Spleen (tissue), 11 donors: ENCODE measurements at regions not wholly inside any gene's neighbourhood (a gene's known extent, or its start where the extent isn't known, plus 50 kb on each side); places are given as distances from the start of the nearest gene placed in this dataset.

Experiments
- DNase-seq: peaks from one replicate; pipeline ENCODE4 v3.0.0-alpha.2; 2020
- H3K27ac ChIP-seq, 8 donors: fragments of 200-600 bp; sonication (generic) in 7 of 8; 1 replicate in 4 of 8; 2 replicates in 4 of 8; pipeline versions ENCODE4 v1.5.0 to v1.8.0; 2016 to 2021; ENCODE audit warnings: inconsistent platforms in 4 of 8, mild to moderate bottlenecking in 4 of 8, moderate library complexity in 1 of 8
- H3K27me3 ChIP-seq, 7 donors: fragments of 200-600 bp; sonication (generic) in 6 of 7; replicated peaks in 1 of 7; 1 replicate in 4 of 7; 2 replicates in 3 of 7; pipeline versions ENCODE4 v1.5.0 to v1.8.0; 2016 to 2021; ENCODE audit warnings: inconsistent platforms in 3 of 7, mild to moderate bottlenecking in 1 of 7
- H3K36me3 ChIP-seq, 6 donors: fragments of 200-600 bp; sonication (generic) in 5 of 6; 1 replicate in 4 of 6; 2 replicates in 2 of 6; pipeline versions ENCODE4 v1.5.0 to v1.8.0; 2016 to 2021; ENCODE audit warnings: inconsistent platforms in 2 of 6
- H3K4me1 ChIP-seq, 6 donors: fragments of 200-600 bp; sonication (generic) in 5 of 6; 1 replicate in 3 of 6; 2 replicates in 3 of 6; pipeline versions ENCODE4 v1.5.0 to v1.8.0; 2016 to 2021; ENCODE audit warnings: inconsistent platforms in 3 of 6
- H3K4me3 ChIP-seq, 8 donors: fragments of 200-600 bp; sonication (generic) in 7 of 8; 1 replicate in 4 of 8; 2 replicates in 4 of 8; pipeline versions ENCODE4 v1.5.0 to v1.8.0; 2016 to 2021; ENCODE audit warnings: inconsistent platforms in 4 of 8, mild to moderate bottlenecking in 4 of 8, moderate library complexity in 2 of 8
- H3K9me3 ChIP-seq, 8 donors: fragments of 200-600 bp; sonication (generic) in 7 of 8; 1 replicate in 4 of 8; 2 replicates in 4 of 8; pipeline versions ENCODE4 v1.5.0 to v1.8.0; 2016 to 2021; ENCODE audit warnings: inconsistent platforms in 4 of 8
- POLR2A ChIP-seq, 3 donors: fragments of 450-650 bp; IDR thresholded peaks; one replicate each; pipeline ENCODE4 v1.5.1; 2017; ENCODE audit warnings: antibody characterized with exemption in 3 of 3, mild to moderate bottlenecking in 1 of 3
- POLR2AphosphoS5 ChIP-seq, 3 donors: sonication (generic); formaldehyde crosslinking; IDR thresholded peaks; one replicate each; pipeline ENCODE4 v1.5.1; 2017; ENCODE audit warnings: antibody characterized with exemption in 3 of 3
- WGBS, 5 donors: extraction: QIAGEN DNeasy Blood & Tissue Kit in 3 of 5; methylation state at CpG; one replicate each; pipeline versions ENCODE4 v1.1.5 to v1.1.7; 2013 to 2018; 5-methylcytosine and 5-hydroxymethylcytosine counted together
- intact Hi-C: fragments of 100-400 bp; cut with DNase I; formaldehyde crosslinking; loops from one replicate; pipeline ENCODE4 v1.15.0; 2023; ENCODE audit warnings: low total_unique reads
- TF ChIP-seq, protein P1 (sequence below), 11 experiments: fragments of 200-600 bp in 7 of 11; fragments of 450-650 bp in 4 of 11; sonication (generic) in 4 of 11; IDR thresholded peaks in 8 of 11; conservative IDR thresholded peaks in 3 of 11; 1 replicate in 7 of 11; 2 replicates in 4 of 11; pipeline versions ENCODE4 v1.4.0 to v1.8.0; 2016 to 2021; ENCODE audit warnings: antibody characterized with exemption in 11 of 11, inconsistent platforms in 4 of 11, mild to moderate bottlenecking in 1 of 11
- donor health status: healthy with polysubstance abuse.
- donor health status: DM: no; HTN: no; CAD: no; lungs with moderate emphysema.
- donor health status: DM: no; HTN: no; CAD: no.
- donor health status: Bipolar disorder and iron deficiency.
- donor health status: healthy.
- donor health status: DM: no; HTN: no; CAD: no.
- donor health status: DM: yes; HTN: yes; CAD: no.

DNA sequence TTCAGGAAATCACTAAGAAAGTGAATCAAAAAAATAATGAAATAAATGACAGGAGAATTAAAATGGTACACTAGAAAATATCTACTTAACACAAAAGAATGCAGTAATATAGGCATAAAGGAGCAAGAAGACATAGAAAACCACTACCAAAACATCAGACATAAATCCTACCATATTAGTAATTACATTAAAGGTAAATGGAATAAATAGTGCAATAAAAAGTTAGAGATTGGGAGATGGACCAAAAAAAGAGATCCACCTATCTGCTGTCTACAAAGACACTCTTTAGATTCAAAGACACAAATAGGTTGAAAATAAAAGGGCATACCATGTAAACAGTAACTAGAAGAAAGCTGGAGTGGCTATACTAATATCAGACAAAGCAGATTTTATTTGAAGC, 167.0 kb upstream of the SAMSN1 start:
- intact Hi-C loops = no loop called here
- Histone ChIP-seq H3K27ac (no peak overlapping the region), H3K4me1 (no peaks in the 10 kb centered on the region), H3K27me3 (no peaks in the 10 kb centered on the region), H3K4me3 (no peak overlapping the region), H3K9me3 (peaks cover 0 to 21% (median 13%) of the 10 kb centered on the region in 8 donors), H3K36me3 (no peaks in the 10 kb centered on the region)
- TF ChIP-seq, protein P1, sequence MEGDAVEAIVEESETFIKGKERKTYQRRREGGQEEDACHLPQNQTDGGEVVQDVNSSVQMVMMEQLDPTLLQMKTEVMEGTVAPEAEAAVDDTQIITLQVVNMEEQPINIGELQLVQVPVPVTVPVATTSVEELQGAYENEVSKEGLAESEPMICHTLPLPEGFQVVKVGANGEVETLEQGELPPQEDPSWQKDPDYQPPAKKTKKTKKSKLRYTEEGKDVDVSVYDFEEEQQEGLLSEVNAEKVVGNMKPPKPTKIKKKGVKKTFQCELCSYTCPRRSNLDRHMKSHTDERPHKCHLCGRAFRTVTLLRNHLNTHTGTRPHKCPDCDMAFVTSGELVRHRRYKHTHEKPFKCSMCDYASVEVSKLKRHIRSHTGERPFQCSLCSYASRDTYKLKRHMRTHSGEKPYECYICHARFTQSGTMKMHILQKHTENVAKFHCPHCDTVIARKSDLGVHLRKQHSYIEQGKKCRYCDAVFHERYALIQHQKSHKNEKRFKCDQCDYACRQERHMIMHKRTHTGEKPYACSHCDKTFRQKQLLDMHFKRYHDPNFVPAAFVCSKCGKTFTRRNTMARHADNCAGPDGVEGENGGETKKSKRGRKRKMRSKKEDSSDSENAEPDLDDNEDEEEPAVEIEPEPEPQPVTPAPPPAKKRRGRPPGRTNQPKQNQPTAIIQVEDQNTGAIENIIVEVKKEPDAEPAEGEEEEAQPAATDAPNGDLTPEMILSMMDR (IDR thresholded peaks at IDR 0.05 in 8 of 11, conservative IDR thresholded peaks at IDR 0.05 in 3 of 11) = no peak
- TF ChIP-seq POLR2A (IDR thresholded peaks at IDR 0.05) (no peak), POLR2AphosphoS5 (IDR thresholded peaks at IDR 0.05) (no peak)
- no peak for DNase-seq

GRCh38 chr21:14712121-14712715, 166.1 kb upstream of the SAMSN1 start:
- H3K27ac ChIP-seq = no peak overlapping the region
- no peaks in the 10 kb centered on the region for H3K4me1 ChIP-seq
- intact Hi-C loops = no loop called here
- no peak for DNase-seq
- H3K27me3 ChIP-seq = no peaks in the 10 kb centered on the region
- H3K4me3 ChIP-seq = no peak overlapping the region
- peaks cover 0 to 21% (median 13%) of the 10 kb centered on the region in 8 donors for H3K9me3 ChIP-seq
- 89 to 100% (median 93%) methylated on average over 1 of the region's 1 CpG for WGBS, 5 donors
- TF ChIP-seq POLR2A (IDR thresholded peaks at IDR 0.05) = no peak
- TF ChIP-seq POLR2AphosphoS5 (IDR thresholded peaks at IDR 0.05) = no peak
- TF ChIP-seq, protein P1 (IDR thresholded peaks at IDR 0.05 in 8 of 11, conservative IDR thresholded peaks at IDR 0.05 in 3 of 11) = no peak
- H3K36me3 ChIP-seq = no peaks in the 10 kb centered on the region

DNA sequence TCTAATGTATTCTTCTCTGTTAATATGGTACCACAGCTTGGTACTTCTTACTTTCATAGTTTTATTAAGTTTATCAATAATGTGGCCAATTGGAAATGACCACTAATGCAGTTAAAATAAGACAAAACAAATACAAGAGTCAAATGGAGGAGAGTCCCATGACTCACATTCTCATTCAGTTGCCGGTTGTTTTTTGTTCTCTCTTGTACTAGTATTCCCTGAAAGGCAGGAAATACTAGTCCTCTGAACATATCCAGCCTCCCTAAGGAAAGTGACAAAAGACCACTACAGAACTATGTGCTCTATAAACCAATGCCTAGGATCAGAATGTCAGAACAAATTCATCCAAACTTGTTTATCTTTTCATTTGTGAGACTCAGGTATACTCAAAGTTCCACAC, 165.2 kb upstream of the SAMSN1 start:
- Histone ChIP-seq H3K4me3 (no peak overlapping the region), H3K4me1 (no peaks in the 10 kb centered on the region), H3K27ac (no peak overlapping the region), H3K9me3 (peaks cover 0 to 21% (median 13%) of the 10 kb centered on the region in 8 donors), H3K27me3 (no peaks in the 10 kb centered on the region), H3K36me3 (no peaks in the 10 kb centered on the region)
- TF ChIP-seq POLR2A (IDR thresholded peaks at IDR 0.05) (no peak), POLR2AphosphoS5 (IDR thresholded peaks at IDR 0.05) (no peak)
- TF ChIP-seq, protein P1 (IDR thresholded peaks at IDR 0.05 in 8 of 11, conservative IDR thresholded peaks at IDR 0.05 in 3 of 11) = no peak
- intact Hi-C loops = no loop called here
- 79 to 88% (median 81%) methylated on average over 1 of the region's 1 CpG for WGBS, 5 donors
- DNase-seq = no peak

GRCh38 chr21:14707511-14708020, 161.5 kb upstream of the SAMSN1 start:
- 47 to 83% (median 60%) methylated on average over 2 of the region's 2 CpGs for WGBS, 5 donors
- H3K36me3 ChIP-seq = no peaks in the 10 kb centered on the region
- H3K27ac ChIP-seq = no peak overlapping the region
- peaks cover 0 to 12% (median 7%) of the 10 kb centered on the region in 8 donors for H3K9me3 ChIP-seq
- H3K4me3 ChIP-seq = no peak overlapping the region
- H3K4me1 ChIP-seq = no peaks in the 10 kb centered on the region
- TF ChIP-seq, protein P1 (IDR thresholded peaks at IDR 0.05 in 8 of 11, conservative IDR thresholded peaks at IDR 0.05 in 3 of 11) = no peak
- TF ChIP-seq POLR2A (IDR thresholded peaks at IDR 0.05) (no peak), POLR2AphosphoS5 (IDR thresholded peaks at IDR 0.05) (no peak)
- no peaks in the 10 kb centered on the region for H3K27me3 ChIP-seq
- intact Hi-C loops = no loop called here
- DNase-seq = no peak
